NCI-H226 (cell line): ENCODE measurements at regions not wholly inside any gene's neighbourhood (a gene's known extent, or its start where the extent isn't known, plus 50 kb on each side); places are given as distances from the start of the nearest gene placed in this dataset.

ENCODE experiments used
- DNase-seq: peaks from one replicate; pipeline ENCODE4 v3.0.0-alpha.2; 2015

- DNase-seq = no peak
Observed at GRCh38 chr12:87783467-87783866, 245.7 kb downstream of the C12orf50 start.

GRCh38 chr12:87782838-87783237 lies 246.4 kb downstream of the C12orf50 start:
- DNase-seq = no peak

- DNase-seq = peak; percentile 49
Observed at GRCh38 chr12:87779858-87780498, 249.2 kb downstream of the C12orf50 start.

GRCh38 chr12:87779016-87779415 lies 250.2 kb downstream of the C12orf50 start:
- peak; percentile 76 for DNase-seq

GRCh38 chr12:87778065-87778464 lies 251.1 kb downstream of the C12orf50 start:
- DNase-seq = no peak

GRCh38 chr12:87775784-87776183 lies 253.4 kb downstream of the C12orf50 start:
- DNase-seq = no peak

- DNase-seq = no peak
Observed at GRCh38 chr12:87775051-87775450, 254.2 kb downstream of the C12orf50 start.

- DNase-seq = no peak
Observed at GRCh38 chr12:87772401-87772800, 256.8 kb downstream of the C12orf50 start.

- no peak for DNase-seq
Observed at GRCh38 chr12:87768501-87769287, 260.5 kb downstream of the C12orf50 start.

GRCh38 chr12:87766044-87766443 lies 263.2 kb downstream of the C12orf50 start:
- no peak for DNase-seq

GRCh38 chr12:87760943-87761342 lies 268.3 kb downstream of the C12orf50 start:
- no peak for DNase-seq

- no peak for DNase-seq
Observed at GRCh38 chr12:87758271-87758670, 270.9 kb downstream of the C12orf50 start.

- DNase-seq = no peak
Observed at GRCh38 chr12:87756721-87757120, 272.5 kb downstream of the C12orf50 start.

- DNase-seq = peak; percentile 98
Observed at GRCh38 chr12:87756111-87756510, 273.1 kb downstream of the C12orf50 start.

GRCh38 chr12:87728931-87729593 lies 300.1 kb downstream of the C12orf50 start:
- DNase-seq = no peak

GRCh38 chr12:87720967-87721366 lies 308.2 kb downstream of the C12orf50 start:
- no peak for DNase-seq

- DNase-seq = no peak
Observed at GRCh38 chr12:87704374-87704773, 324.8 kb downstream of the C12orf50 start.

- DNase-seq = no peak
Observed at GRCh38 chr12:87690236-87690810, 338.9 kb downstream of the C12orf50 start.

GRCh38 chr12:87689196-87689595 lies 340.0 kb downstream of the C12orf50 start:
- DNase-seq = no peak

- peak; percentile 73 for DNase-seq
Observed at GRCh38 chr12:87687362-87687761, 341.8 kb downstream of the C12orf50 start.

- DNase-seq = no peak
Observed at GRCh38 chr12:87685696-87686095, 343.5 kb downstream of the C12orf50 start.

- no peak for DNase-seq
Observed at GRCh38 chr12:87679251-87679650, 349.9 kb downstream of the C12orf50 start.

- DNase-seq = peak; percentile 29
Observed at GRCh38 chr12:87678453-87678852, 350.7 kb downstream of the C12orf50 start.

GRCh38 chr12:87676731-87677130 lies 352.5 kb downstream of the C12orf50 start:
- DNase-seq = no peak
